ENCODE measurements at regions not wholly inside any gene's neighbourhood (a gene's known extent, or its start where the extent isn't known, plus 50 kb on each side); places are given as distances from the start of the nearest gene placed in this dataset.
A peak's percentile ranks its signal among the peaks of the same experiment; 100 is the strongest.

- H3K36me3 ChIP-seq (ENCODE audit: insufficient read depth, low read length) = no peaks in the 10 kb centered on the region
- no peaks in the 10 kb centered on the region for H3K9me3 ChIP-seq (ENCODE audit: low read depth, low read length)
- DNase-seq (ENCODE audit: low read depth, low spot score) = no peak
- no peak overlapping the region for H3K9ac ChIP-seq (ENCODE audit: insufficient read length)
- no peak overlapping the region for H3K4me3 ChIP-seq
- H3K27ac ChIP-seq = no peak overlapping the region
- TF ChIP-seq FOXP2 (optimal IDR thresholded peaks at IDR 0.05; ENCODE audit: control extremely low read depth, extremely low read length, insufficient read depth) (no peak), EZH2 (IDR thresholded peaks at IDR 0.05) (no peak), POLR2AphosphoS5 (IDR thresholded peaks at IDR 0.05; ENCODE audit: borderline replicate concordance, low read depth, low read length) (no peak)
Measured at GRCh38 chr7:118629898-118630438, 405.5 kb downstream of the ANKRD7 start.

DNA sequence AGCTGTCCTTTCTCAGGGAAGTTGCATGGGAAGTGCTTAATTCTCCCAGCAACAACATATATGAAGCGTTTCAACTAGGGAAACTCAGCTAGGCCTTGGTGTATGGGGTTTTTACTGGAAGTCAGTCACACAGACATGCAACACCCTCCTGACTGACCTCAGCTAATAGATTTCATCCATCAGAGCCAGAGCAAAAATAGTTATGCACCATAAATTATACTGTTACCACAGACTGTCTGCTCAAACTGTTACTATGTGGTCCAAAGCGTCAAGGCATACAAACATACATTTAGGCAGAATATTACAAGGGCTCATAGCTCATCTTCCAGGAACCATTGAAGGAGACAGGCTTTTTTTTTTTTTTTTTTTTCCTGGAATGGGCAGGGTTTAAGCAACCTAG lies 417.9 kb downstream of the ANKRD7 start:
- Histone ChIP-seq H3K9ac (ENCODE audit: insufficient read length) (no peak overlapping the region), H3K36me3 (ENCODE audit: insufficient read depth, low read length) (no peaks in the 10 kb centered on the region), H3K27ac (no peak overlapping the region), H3K9me3 (ENCODE audit: low read depth, low read length) (no peaks in the 10 kb centered on the region), H3K4me3 (no peak overlapping the region)
- DNase-seq (ENCODE audit: low read depth, low spot score) = no peak
- TF ChIP-seq FOXP2 (optimal IDR thresholded peaks at IDR 0.05; ENCODE audit: control extremely low read depth, extremely low read length, insufficient read depth) (no peak), POLR2AphosphoS5 (IDR thresholded peaks at IDR 0.05; ENCODE audit: borderline replicate concordance, low read depth, low read length) (no peak), EZH2 (IDR thresholded peaks at IDR 0.05) (no peak)

GRCh38 chr7:118644346-118644745 lies 419.8 kb downstream of the ANKRD7 start:
- no peak for DNase-seq (ENCODE audit: low read depth, low spot score)
- TF ChIP-seq EZH2 (IDR thresholded peaks at IDR 0.05) = no peak
- TF ChIP-seq FOXP2 (optimal IDR thresholded peaks at IDR 0.05; ENCODE audit: control extremely low read depth, extremely low read length, insufficient read depth) = no peak
- no peak for TF ChIP-seq POLR2AphosphoS5 (IDR thresholded peaks at IDR 0.05; ENCODE audit: borderline replicate concordance, low read depth, low read length)
- no peak overlapping the region for H3K4me3 ChIP-seq
- no peaks in the 10 kb centered on the region for H3K9me3 ChIP-seq (ENCODE audit: low read depth, low read length)
- H3K9ac ChIP-seq (ENCODE audit: insufficient read length) = no peak overlapping the region
- no peaks in the 10 kb centered on the region for H3K36me3 ChIP-seq (ENCODE audit: insufficient read depth, low read length)
- H3K27ac ChIP-seq = no peak overlapping the region

- Histone ChIP-seq H3K27ac (no peak overlapping the region), H3K9me3 (ENCODE audit: low read depth, low read length) (no peaks in the 10 kb centered on the region), H3K9ac (ENCODE audit: insufficient read length) (no peak overlapping the region), H3K36me3 (ENCODE audit: insufficient read depth, low read length) (no peaks in the 10 kb centered on the region), H3K4me3 (no peak overlapping the region)
- TF ChIP-seq FOXP2 (optimal IDR thresholded peaks at IDR 0.05; ENCODE audit: control extremely low read depth, extremely low read length, insufficient read depth) (no peak), EZH2 (IDR thresholded peaks at IDR 0.05) (no peak), POLR2AphosphoS5 (IDR thresholded peaks at IDR 0.05; ENCODE audit: borderline replicate concordance, low read depth, low read length) (no peak)
- no peak for DNase-seq (ENCODE audit: low read depth, low spot score)
Measured at GRCh38 chr7:118648002-118648401, 423.5 kb downstream of the ANKRD7 start.

DNA sequence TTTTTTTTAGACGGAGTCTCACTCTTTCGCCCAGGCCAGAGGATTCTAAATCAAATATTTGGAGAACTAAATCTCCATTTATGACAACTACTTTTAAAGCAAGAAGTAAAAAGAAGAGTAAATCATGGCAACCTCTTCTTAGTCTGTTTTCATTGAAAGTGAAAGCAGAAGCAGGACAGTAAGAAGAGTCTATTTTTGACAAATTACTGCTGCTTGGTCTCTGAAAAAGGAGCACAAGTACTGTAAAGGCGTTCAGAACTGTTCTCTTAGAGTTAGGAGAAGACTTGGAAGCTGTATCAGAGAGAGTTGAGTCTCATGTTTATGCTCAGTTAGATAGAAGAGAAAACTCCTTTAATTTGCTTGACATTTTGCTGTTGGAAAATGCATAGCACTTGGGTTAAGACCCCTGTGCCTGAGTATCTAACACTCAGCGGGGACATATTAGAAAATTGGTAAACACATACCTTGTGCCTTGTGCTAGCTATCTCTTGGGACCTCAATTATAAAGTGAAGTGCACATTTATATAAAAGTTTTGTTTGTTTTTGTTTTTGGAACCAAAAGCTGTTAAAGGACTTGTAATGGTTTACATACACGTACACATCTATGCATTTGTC lies 433.0 kb downstream of the ANKRD7 start:
- TF ChIP-seq EZH2 (IDR thresholded peaks at IDR 0.05) = no peak
- TF ChIP-seq FOXP2 (optimal IDR thresholded peaks at IDR 0.05; ENCODE audit: control extremely low read depth, extremely low read length, insufficient read depth) = no peak
- no peak for TF ChIP-seq POLR2AphosphoS5 (IDR thresholded peaks at IDR 0.05; ENCODE audit: borderline replicate concordance, low read depth, low read length)
- Histone ChIP-seq H3K9me3 (ENCODE audit: low read depth, low read length) (no peaks in the 10 kb centered on the region), H3K4me3 (no peak overlapping the region), H3K27ac (no peak overlapping the region), H3K9ac (ENCODE audit: insufficient read length) (peak overlapping the region; percentile 11), H3K36me3 (ENCODE audit: insufficient read depth, low read length) (no peaks in the 10 kb centered on the region)
- no peak for DNase-seq (ENCODE audit: low read depth, low spot score)

GRCh38 chr7:118662266-118662665 lies 437.8 kb downstream of the ANKRD7 start:
- TF ChIP-seq EZH2 (IDR thresholded peaks at IDR 0.05) (no peak), POLR2AphosphoS5 (IDR thresholded peaks at IDR 0.05; ENCODE audit: borderline replicate concordance, low read depth, low read length) (no peak), FOXP2 (optimal IDR thresholded peaks at IDR 0.05; ENCODE audit: control extremely low read depth, extremely low read length, insufficient read depth) (no peak)

DNA sequence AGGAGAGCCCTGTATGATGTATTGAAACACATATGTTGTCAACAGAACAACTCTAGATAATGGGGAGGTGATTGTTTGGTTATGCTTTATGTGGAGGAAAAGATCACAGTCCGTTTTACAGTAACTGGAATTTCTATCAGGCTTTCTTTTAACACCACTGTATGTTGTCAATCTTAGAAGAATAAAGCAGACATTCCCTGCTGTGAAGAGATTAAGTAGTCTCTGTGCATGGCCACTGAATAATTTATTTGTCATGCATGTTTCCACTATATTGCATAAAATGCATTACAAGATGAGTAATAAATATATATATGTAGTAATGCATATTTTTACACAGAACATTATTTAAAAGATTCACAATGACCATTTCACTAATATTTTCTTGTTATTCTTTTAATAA lies 440.0 kb downstream of the ANKRD7 start:
- no peak overlapping the region for H3K27ac ChIP-seq
- TF ChIP-seq FOXP2 (optimal IDR thresholded peaks at IDR 0.05; ENCODE audit: control extremely low read depth, extremely low read length, insufficient read depth) = no peak
- TF ChIP-seq EZH2 (IDR thresholded peaks at IDR 0.05) = no peak
- no peak for TF ChIP-seq POLR2AphosphoS5 (IDR thresholded peaks at IDR 0.05; ENCODE audit: borderline replicate concordance, low read depth, low read length)

More at GRCh38 chr7:118662266-118662665, 437.8 kb downstream of the ANKRD7 start:
- no peak overlapping the region for H3K9ac ChIP-seq (ENCODE audit: insufficient read length)
- no peak for DNase-seq (ENCODE audit: low read depth, low spot score)
- H3K4me3 ChIP-seq = no peak overlapping the region
- no peaks in the 10 kb centered on the region for H3K36me3 ChIP-seq (ENCODE audit: insufficient read depth, low read length)
- H3K27ac ChIP-seq = no peak overlapping the region
- H3K9me3 ChIP-seq (ENCODE audit: low read depth, low read length) = no peaks in the 10 kb centered on the region

DNA sequence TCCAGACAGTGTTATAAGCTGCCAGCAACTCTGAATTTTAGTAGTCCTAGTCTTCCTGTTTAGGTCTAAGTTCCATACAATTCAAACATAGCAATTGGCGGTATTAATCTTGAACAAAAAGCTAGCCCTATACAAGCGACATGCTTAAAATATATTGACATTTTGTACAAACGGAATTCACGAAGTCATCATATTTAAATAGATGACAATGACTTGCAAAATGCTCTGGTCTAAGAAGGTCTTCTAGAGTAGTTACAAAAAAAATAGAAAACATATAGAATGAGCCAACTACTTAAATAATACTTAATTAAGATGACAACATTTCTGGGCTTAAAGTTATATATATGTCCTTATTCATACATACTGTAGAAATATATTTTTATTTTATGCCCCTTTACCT lies 446.6 kb downstream of the ANKRD7 start:
- TF ChIP-seq EZH2 (IDR thresholded peaks at IDR 0.05) (no peak), FOXP2 (optimal IDR thresholded peaks at IDR 0.05; ENCODE audit: control extremely low read depth, extremely low read length, insufficient read depth) (no peak), POLR2AphosphoS5 (IDR thresholded peaks at IDR 0.05; ENCODE audit: borderline replicate concordance, low read depth, low read length) (no peak)
- peak overlapping the region; percentile 10; the same call in 1 of the 2 replicates for H3K27ac ChIP-seq

More for the DNA sequence above, 440.0 kb downstream of the ANKRD7 start:
- no peak for DNase-seq (ENCODE audit: low read depth, low spot score)
- no peak overlapping the region for H3K9ac ChIP-seq (ENCODE audit: insufficient read length)
- no peaks in the 10 kb centered on the region for H3K9me3 ChIP-seq (ENCODE audit: low read depth, low read length)
- no peak overlapping the region for H3K4me3 ChIP-seq
- H3K36me3 ChIP-seq (ENCODE audit: insufficient read depth, low read length) = no peaks in the 10 kb centered on the region

More for the DNA sequence above, 446.6 kb downstream of the ANKRD7 start:
- H3K9me3 ChIP-seq (ENCODE audit: low read depth, low read length) = no peaks in the 10 kb centered on the region
- H3K36me3 ChIP-seq (ENCODE audit: insufficient read depth, low read length) = no peaks in the 10 kb centered on the region
- H3K9ac ChIP-seq (ENCODE audit: insufficient read length) = no peak overlapping the region
- DNase-seq (ENCODE audit: low read depth, low spot score) = no peak
- H3K4me3 ChIP-seq = no peak overlapping the region
